Neural progenitor cell (in vitro differentiated cells): ENCODE measurements at regions not wholly inside any gene's neighbourhood (a gene's known extent, or its start where the extent isn't known, plus 50 kb on each side); places are given as distances from the start of the nearest gene placed in this dataset.
A peak's percentile ranks its signal among the peaks of the same experiment; 100 is the strongest.

ENCODE experiments used
- DNase-seq: peaks from one replicate; pipeline ENCODE4 v3.0.0-alpha.2; 2016; ENCODE audit warnings: low spot score
- H2AFZ ChIP-seq: fragments of 200-600 bp; sonication (generic); replicated peaks from 2 replicates; pipeline ENCODE4 v1.6.1; 2016; ENCODE audit warnings: antibody characterized with exemption
- H3F3A ChIP-seq: fragments of 200-600 bp; sonication (generic); 2 replicates; pipeline ENCODE4 v1.6.1; 2016; ENCODE audit warnings: antibody characterized with exemption, low read depth
- H3K27ac ChIP-seq: fragments of 200-600 bp; sonication (generic); 2 replicates; pipeline ENCODE4 v1.5.1; 2016; ENCODE audit warnings: mild to moderate bottlenecking
- H3K27me3 ChIP-seq: fragments of 200-600 bp; sonication (generic); 2 replicates; pipeline ENCODE4 v1.6.1; 2016; ENCODE audit warnings: mild to moderate bottlenecking, moderate library complexity
- H3K36me3 ChIP-seq: fragments of 200-600 bp; sonication (generic); 2 replicates; pipeline ENCODE4 v1.5.1; 2016
- H3K4me1 ChIP-seq: fragments of 200-600 bp; sonication (generic); 2 replicates; pipeline ENCODE4 v1.6.1; 2016; ENCODE audit warnings: mixed run types
- H3K4me2 ChIP-seq: fragments of 200-600 bp; sonication (generic); 2 replicates; pipeline ENCODE4 v1.6.1; 2016
- H3K4me3 ChIP-seq: fragments of 200-600 bp; sonication (generic); 2 replicates; pipeline ENCODE4 v1.5.1; 2016
- H3K79me2 ChIP-seq: fragments of 200-600 bp; sonication (generic); 2 replicates; pipeline ENCODE4 v1.6.1; 2016; ENCODE audit warnings: low read depth
- H3K9ac ChIP-seq: fragments of 200-600 bp; sonication (generic); 2 replicates; pipeline ENCODE4 v1.6.1; 2016
- H3K9me3 ChIP-seq: fragments of 200-600 bp; sonication (generic); 2 replicates; pipeline ENCODE4 v1.5.1; 2016; ENCODE audit warnings: low read depth
- H4K20me1 ChIP-seq: fragments of 200-600 bp; sonication (generic); 2 replicates; pipeline ENCODE4 v1.6.1; 2016; ENCODE audit warnings: low read depth
- H3K27ac Mint-ChIP-seq: 3 replicates; pipeline ENCODE4 v1.8.0; 2021; ENCODE audit warnings: mixed read lengths
- H3K27me3 Mint-ChIP-seq: 2 replicates; pipeline ENCODE4 v1.8.0; 2022; ENCODE audit warnings: low read depth, mild to moderate bottlenecking, inconsistent platforms, moderate library complexity, mixed read lengths; ENCODE audit not compliant: insufficient read depth
- H3K36me3 Mint-ChIP-seq: 3 replicates; pipeline ENCODE4 v1.8.0; 2021; ENCODE audit warnings: mixed read lengths
- H3K4me1 Mint-ChIP-seq: 3 replicates; pipeline ENCODE4 v1.8.0; 2021; ENCODE audit warnings: mixed read lengths
- H3K4me3 Mint-ChIP-seq: 3 replicates; pipeline ENCODE4 v1.8.0; 2021; ENCODE audit warnings: mild to moderate bottlenecking, moderate library complexity, mixed read lengths
- H3K9me3 Mint-ChIP-seq: 3 replicates; pipeline ENCODE4 v1.8.0; 2020; ENCODE audit warnings: mixed read lengths
- EZH2 ChIP-seq: fragments of 200-600 bp; sonication (generic); IDR thresholded peaks from 2 replicates; pipeline ENCODE4 v1.6.1; 2017; ENCODE audit warnings: antibody characterized with exemption, mild to moderate bottlenecking, moderate library complexity
- EZH2phosphoT487 ChIP-seq: fragments of 200-600 bp; sonication (generic); IDR thresholded peaks from 2 replicates; pipeline ENCODE4 v1.6.1; 2017; ENCODE audit warnings: antibody characterized with exemption
- TF ChIP-seq, protein P1 (sequence below): fragments of 200-600 bp; sonication (generic); IDR thresholded peaks from 2 replicates; pipeline ENCODE4 v1.5.1; 2017; ENCODE audit warnings: antibody characterized with exemption, mild to moderate bottlenecking

DNA sequence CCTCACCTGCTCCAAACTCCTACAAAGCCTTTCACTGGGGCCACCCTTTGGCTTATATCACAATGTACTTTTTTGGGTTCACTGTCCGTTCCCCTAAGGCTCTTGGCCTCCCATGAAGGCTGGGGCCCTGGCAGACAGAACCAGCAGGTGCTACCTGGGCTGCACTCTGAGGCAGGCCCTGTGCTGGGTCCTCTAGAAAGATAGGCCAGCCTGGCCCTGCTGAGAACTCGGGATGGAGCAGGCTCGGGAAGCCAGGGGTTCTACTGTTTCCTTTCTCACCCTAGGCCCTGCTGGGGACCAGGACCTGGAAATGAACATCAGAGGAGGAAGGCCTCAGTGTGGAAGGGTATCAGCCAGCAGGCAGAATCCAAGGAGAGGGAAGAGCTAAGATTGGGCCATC is 79.5 kb downstream of the MRPL14 start:
- H3K36me3 ChIP-seq, result no peaks in the 10 kb centered on the region
- H3K4me3 Mint-ChIP-seq, result no peak overlapping the region

DNA sequence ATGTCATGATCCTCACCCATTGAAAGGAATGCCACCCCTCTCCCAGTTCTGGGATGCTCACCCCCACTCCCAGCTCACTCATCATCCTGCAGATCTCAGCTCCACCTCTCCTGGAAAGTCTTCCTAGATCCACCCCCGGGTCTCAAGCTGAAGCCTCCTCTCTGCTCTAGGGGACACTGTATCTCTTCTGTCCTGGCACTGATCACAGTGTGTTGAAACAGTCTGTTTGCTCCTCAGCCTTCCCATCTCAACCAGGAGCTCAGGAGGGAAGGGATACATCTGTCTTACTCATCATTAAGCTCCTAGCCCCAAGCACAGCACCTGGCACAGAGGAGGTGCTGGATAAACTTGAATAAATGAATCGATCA is 80.1 kb downstream of the MRPL14 start:
- Histone ChIP-seq H3F3A (no peaks in the 10 kb centered on the region), H3K9me3 (no peaks in the 10 kb centered on the region), H3K9ac (no peak overlapping the region), H2AFZ (no peak overlapping the region), H3K27ac (no peak overlapping the region), H4K20me1 (no peaks in the 10 kb centered on the region), H3K79me2 (no peaks in the 10 kb centered on the region), H3K36me3 (no peaks in the 10 kb centered on the region), H3K4me2 (no peak overlapping the region), H3K27me3 (no peaks in the 10 kb centered on the region), H3K4me1 (peaks cover 26% of the 10 kb centered on the region), H3K4me3 (no peak overlapping the region)
- peaks cover 6% of the 10 kb centered on the region for H3K27me3 Mint-ChIP-seq
- no peaks in the 10 kb centered on the region for H3K9me3 Mint-ChIP-seq
- peaks cover 32% of the 10 kb centered on the region for H3K4me1 Mint-ChIP-seq
- no peaks in the 10 kb centered on the region for H3K36me3 Mint-ChIP-seq
- H3K27ac Mint-ChIP-seq, result peak overlapping the region; percentile 7
- H3K4me3 Mint-ChIP-seq, result no peak overlapping the region
- TF ChIP-seq, protein P1, sequence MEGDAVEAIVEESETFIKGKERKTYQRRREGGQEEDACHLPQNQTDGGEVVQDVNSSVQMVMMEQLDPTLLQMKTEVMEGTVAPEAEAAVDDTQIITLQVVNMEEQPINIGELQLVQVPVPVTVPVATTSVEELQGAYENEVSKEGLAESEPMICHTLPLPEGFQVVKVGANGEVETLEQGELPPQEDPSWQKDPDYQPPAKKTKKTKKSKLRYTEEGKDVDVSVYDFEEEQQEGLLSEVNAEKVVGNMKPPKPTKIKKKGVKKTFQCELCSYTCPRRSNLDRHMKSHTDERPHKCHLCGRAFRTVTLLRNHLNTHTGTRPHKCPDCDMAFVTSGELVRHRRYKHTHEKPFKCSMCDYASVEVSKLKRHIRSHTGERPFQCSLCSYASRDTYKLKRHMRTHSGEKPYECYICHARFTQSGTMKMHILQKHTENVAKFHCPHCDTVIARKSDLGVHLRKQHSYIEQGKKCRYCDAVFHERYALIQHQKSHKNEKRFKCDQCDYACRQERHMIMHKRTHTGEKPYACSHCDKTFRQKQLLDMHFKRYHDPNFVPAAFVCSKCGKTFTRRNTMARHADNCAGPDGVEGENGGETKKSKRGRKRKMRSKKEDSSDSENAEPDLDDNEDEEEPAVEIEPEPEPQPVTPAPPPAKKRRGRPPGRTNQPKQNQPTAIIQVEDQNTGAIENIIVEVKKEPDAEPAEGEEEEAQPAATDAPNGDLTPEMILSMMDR, result no peak
- TF ChIP-seq EZH2phosphoT487 (no peak), EZH2 (no peak)
- no peak for DNase-seq

More for the DNA sequence above, 79.5 kb downstream of the MRPL14 start:
- Histone ChIP-seq H2AFZ (no peak overlapping the region), H3K9ac (no peak overlapping the region), H3K4me1 (peaks cover 26% of the 10 kb centered on the region), H3K27me3 (no peaks in the 10 kb centered on the region), H3K27ac (no peak overlapping the region), H3K4me3 (no peak overlapping the region), H4K20me1 (no peaks in the 10 kb centered on the region), H3K4me2 (no peak overlapping the region), H3K9me3 (no peaks in the 10 kb centered on the region), H3K79me2 (no peaks in the 10 kb centered on the region), H3F3A (no peaks in the 10 kb centered on the region)
- Mint-ChIP-seq H3K27ac (no peak overlapping the region), H3K27me3 (peaks cover 6% of the 10 kb centered on the region), H3K9me3 (no peaks in the 10 kb centered on the region), H3K36me3 (no peaks in the 10 kb centered on the region), H3K4me1 (peaks cover 34% of the 10 kb centered on the region)
- no peak for TF ChIP-seq EZH2
- TF ChIP-seq EZH2phosphoT487, result no peak
- TF ChIP-seq, protein P1, result no peak
- DNase-seq, result no peak

DNA sequence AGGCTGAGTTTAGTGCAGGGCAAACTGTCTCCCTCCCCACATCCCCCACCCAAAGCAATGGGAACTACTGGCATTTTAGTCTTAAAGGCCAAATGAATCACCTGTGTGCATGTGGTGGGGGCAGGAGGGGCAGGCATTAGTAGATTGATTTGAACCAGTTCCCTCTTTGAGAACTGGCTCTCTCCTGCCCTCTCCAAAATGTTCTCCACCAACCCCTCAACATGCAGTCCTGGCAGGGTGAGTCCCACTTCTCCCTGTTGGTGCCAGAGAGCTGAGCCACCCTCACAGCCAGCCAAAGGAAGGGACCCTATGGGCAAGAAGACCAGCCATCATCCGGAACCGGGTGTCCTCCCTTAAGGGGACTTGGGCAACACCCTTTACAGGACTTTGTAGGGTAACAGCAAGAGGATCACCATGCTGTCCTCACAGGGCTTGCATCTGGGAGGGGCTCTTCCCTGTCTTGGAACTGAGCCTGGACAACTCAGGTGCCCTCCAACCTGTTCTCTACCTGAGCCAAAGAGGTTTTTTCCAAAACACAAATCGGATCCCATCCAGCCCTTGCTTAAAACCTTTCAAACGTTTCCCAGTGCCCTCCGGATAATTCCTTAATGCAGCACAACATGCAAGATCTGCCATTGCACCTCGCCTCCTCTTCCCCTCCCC is 80.6 kb downstream of the MRPL14 start:
- H3K4me2 ChIP-seq, result no peak overlapping the region
- H3K27ac Mint-ChIP-seq, result peak overlapping the region; percentile 7
- H3K36me3 ChIP-seq, result no peaks in the 10 kb centered on the region
- no peak overlapping the region for H3K4me3 ChIP-seq
- H3K4me1 Mint-ChIP-seq, result peaks cover 31% of the 10 kb centered on the region
- no peak for DNase-seq
- no peak overlapping the region for H3K27ac ChIP-seq
- H4K20me1 ChIP-seq, result no peaks in the 10 kb centered on the region
- no peaks in the 10 kb centered on the region for H3K27me3 ChIP-seq
- H2AFZ ChIP-seq, result no peak overlapping the region
- no peaks in the 10 kb centered on the region for H3F3A ChIP-seq
- peaks cover 6% of the 10 kb centered on the region for H3K27me3 Mint-ChIP-seq
- no peak for TF ChIP-seq EZH2phosphoT487
- TF ChIP-seq, protein P1, result no peak
- no peak for TF ChIP-seq EZH2
- H3K9me3 Mint-ChIP-seq, result no peaks in the 10 kb centered on the region
- H3K4me1 ChIP-seq, result peaks cover 25% of the 10 kb centered on the region
- H3K9me3 ChIP-seq, result no peaks in the 10 kb centered on the region
- H3K79me2 ChIP-seq, result no peaks in the 10 kb centered on the region
- H3K4me3 Mint-ChIP-seq, result no peak overlapping the region
- H3K9ac ChIP-seq, result no peak overlapping the region
- H3K36me3 Mint-ChIP-seq, result no peaks in the 10 kb centered on the region
